ENCODE measurements at regions not wholly inside any gene's neighbourhood (a gene's known extent, or its start where the extent isn't known, plus 50 kb on each side); places are given as distances from the start of the nearest gene placed in this dataset.

DNA sequence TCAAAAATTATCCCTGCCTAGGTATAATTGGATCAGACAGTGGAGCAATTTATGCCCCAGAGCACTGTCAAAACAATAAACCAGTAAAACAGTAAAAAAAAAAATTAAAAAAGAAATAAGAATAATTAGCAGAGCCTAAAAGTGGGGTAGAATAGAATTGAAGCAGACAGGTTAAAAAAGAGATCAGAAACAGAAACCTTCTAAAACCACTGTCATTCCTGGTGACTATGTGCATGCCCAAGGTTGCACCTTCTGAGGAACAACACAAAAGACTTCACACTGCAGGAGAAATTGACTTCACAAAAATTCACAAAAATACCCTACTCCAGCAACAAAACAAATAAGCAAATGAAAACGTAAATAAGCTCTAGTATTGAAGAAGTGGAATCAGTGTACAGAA is 168.6 kb downstream of the SPANXA1 start:
- H3K4me3 ChIP-seq (ENCODE audit: control insufficient read depth, low read depth, low read length) = no peak overlapping the region
- TF ChIP-seq, protein P1, sequence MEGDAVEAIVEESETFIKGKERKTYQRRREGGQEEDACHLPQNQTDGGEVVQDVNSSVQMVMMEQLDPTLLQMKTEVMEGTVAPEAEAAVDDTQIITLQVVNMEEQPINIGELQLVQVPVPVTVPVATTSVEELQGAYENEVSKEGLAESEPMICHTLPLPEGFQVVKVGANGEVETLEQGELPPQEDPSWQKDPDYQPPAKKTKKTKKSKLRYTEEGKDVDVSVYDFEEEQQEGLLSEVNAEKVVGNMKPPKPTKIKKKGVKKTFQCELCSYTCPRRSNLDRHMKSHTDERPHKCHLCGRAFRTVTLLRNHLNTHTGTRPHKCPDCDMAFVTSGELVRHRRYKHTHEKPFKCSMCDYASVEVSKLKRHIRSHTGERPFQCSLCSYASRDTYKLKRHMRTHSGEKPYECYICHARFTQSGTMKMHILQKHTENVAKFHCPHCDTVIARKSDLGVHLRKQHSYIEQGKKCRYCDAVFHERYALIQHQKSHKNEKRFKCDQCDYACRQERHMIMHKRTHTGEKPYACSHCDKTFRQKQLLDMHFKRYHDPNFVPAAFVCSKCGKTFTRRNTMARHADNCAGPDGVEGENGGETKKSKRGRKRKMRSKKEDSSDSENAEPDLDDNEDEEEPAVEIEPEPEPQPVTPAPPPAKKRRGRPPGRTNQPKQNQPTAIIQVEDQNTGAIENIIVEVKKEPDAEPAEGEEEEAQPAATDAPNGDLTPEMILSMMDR (conservative IDR thresholded peaks at IDR 0.05; ENCODE audit: control insufficient read depth, insufficient read depth, low read depth, low read length) = no peak
- DNase-seq (ENCODE audit: low read depth) = no peak

DNA sequence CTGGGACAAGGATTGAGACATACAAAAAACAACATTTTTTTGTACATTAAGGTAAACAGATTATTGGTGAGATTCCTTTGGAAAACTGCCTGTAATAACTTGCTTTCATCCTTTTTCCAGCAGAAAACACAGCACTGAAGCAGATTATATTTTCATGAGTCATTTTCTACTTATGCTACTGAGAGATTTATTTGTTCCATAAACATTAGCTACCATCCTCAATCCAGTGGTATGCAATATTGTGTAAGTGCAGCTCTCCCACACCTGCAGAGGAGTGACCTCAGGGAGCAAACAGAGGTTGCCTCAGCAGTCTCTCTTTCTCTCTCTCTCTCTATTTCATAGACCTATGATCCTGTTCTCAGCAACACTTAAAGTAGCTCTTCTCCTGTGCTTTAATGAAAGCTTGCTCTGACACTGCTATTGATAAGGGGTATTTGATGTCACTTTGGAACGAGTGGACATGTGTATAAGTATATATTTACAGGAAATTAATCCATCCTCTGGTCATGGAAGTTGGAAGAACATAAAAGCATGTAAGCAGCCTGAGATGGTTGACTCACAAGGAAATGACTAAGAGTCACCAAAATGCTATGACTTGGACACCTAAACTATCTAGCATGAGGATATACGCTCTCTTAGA is 163.7 kb upstream of the SPANXC start:
- TF ChIP-seq, protein P1 (conservative IDR thresholded peaks at IDR 0.05; ENCODE audit: control insufficient read depth, insufficient read depth, low read depth, low read length) = no peak
- H3K4me3 ChIP-seq (ENCODE audit: control insufficient read depth, low read depth, low read length) = no peak overlapping the region
- DNase-seq (ENCODE audit: low read depth) = peak; percentile 81

DNA sequence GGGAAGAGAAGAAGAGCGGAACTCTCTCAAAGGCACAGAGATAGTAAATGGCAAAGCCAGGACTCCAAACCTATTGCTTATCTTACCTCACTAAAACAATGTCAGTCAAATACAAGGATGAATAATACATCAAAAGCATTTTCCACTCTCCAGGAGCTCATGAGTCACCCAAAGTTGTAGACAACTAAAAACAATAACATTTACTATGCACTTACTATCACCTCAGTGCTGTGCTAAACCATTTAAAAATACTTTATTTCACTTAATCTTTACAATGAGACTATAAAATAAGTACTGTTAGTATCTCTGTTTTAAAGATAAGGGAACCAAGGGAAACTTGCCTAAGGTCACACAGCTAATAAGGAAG is 163.2 kb upstream of the SPANXC start:
- DNase-seq (ENCODE audit: low read depth) = peak; percentile 39
- TF ChIP-seq, protein P1 (conservative IDR thresholded peaks at IDR 0.05; ENCODE audit: control insufficient read depth, insufficient read depth, low read depth, low read length) = no peak
- H3K4me3 ChIP-seq (ENCODE audit: control insufficient read depth, low read depth, low read length) = no peak overlapping the region

DNA sequence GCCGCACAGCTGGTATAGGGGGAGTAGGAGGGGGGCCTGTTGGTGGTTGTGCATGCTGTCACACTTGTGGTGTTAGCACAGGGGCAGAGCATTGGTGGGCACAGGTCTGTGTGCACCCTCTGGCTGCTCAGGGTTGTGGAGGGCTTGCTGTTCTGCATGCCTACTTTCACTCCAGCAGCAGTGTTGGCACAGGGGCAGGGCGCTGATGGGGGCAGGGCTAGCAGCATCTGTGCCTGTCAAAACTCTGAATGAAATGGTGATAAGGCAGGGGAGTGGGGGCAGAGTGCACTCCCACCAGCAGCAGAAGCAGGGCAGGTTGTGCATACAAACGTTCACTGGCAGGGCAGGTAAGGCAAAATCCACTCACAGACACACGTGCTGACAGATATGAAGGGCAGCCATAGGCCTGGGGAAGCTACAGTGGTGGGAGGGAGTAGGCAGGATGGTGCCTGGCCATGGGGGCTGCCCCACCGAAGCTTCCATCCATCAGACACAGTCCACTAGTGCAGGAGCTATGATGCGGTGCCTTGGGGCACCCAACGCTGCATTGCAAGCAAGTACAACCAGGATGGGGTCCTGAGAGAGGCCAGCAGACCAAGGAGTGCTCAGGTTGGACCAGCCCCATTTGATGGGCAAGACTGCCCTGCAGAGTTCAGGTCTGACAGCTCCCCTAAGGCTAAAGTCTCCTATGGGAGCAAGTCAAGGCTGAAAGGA is 160.7 kb upstream of the SPANXC start:
- no peak overlapping the region for H3K4me3 ChIP-seq (ENCODE audit: control insufficient read depth, low read depth, low read length)
- TF ChIP-seq, protein P1 (conservative IDR thresholded peaks at IDR 0.05; ENCODE audit: control insufficient read depth, insufficient read depth, low read depth, low read length) = no peak
- no peak for DNase-seq (ENCODE audit: low read depth)

DNA sequence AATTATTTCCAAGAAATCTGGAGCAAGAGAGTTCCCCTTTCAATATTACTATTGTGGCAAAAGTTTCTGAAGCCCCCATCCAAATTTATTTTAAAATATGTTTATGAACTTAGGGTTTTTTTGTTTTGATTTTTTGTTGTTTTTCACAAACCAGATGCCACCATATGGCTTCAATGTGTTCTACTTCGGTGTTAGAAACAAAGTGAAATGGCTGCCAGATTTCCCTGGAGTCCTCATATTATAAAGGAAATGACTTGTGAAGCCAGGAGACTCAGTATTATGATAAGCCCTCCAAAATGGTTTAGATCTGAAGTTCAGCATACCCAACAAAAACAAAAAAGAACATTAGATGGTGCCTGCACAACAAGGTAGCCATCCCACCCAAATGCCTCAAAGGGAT is 154.2 kb upstream of the SPANXC start:
- DNase-seq (ENCODE audit: low read depth) = no peak
- no peak overlapping the region for H3K4me3 ChIP-seq (ENCODE audit: control insufficient read depth, low read depth, low read length)
- TF ChIP-seq, protein P1 (conservative IDR thresholded peaks at IDR 0.05; ENCODE audit: control insufficient read depth, insufficient read depth, low read depth, low read length) = no peak

DNA sequence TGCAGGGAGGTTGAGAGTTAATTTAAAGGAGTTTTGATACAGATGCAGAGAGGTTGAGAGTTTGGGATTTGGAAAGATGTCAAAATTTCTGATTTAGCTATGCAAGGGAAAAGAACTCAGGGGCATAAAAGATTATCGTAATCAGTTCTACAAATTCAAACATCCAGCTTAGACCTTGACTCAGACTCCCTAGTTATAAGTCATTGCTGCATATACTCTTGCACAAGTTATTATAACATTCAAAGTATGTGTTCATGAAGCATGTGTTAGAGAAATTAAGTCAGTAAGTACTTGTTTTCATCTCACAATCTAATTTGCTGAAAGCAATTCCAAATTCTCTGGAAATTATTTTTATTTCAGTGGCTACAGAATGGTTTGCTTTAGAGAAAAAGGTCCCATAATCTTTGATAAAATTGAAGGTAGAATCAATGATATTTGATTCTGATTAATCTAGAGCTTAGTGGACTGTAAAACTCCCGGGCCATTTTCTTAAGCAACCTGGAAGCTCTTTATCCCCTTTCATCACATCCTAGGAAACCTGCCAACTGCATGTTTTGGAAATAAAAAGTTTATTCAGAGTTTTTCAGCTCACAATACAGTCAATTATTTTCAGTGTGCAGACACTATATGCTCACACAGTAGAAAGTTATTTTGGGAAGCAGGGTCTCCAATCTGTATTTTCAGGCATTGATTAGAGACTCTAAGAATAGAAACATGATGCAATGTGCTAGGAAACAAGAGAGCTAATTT is 132.9 kb upstream of the SPANXC start:
- H3K4me3 ChIP-seq (ENCODE audit: control insufficient read depth, low read depth, low read length) = no peak overlapping the region
- TF ChIP-seq, protein P1 (conservative IDR thresholded peaks at IDR 0.05; ENCODE audit: control insufficient read depth, insufficient read depth, low read depth, low read length) = no peak
- DNase-seq (ENCODE audit: low read depth) = peak; percentile 26
